Progenitor cell of endocrine pancreas (in vitro differentiated cells): ENCODE measurements at regions not wholly inside any gene's neighbourhood (a gene's known extent, or its start where the extent isn't known, plus 50 kb on each side); places are given as distances from the start of the nearest gene placed in this dataset.
A peak's percentile ranks its signal among the peaks of the same experiment; 100 is the strongest.

Source experiments
- DNase-seq: peaks from one replicate; pipeline ENCODE4 v3.0.0; 2021; ENCODE audit warnings: low spot score; ENCODE audit not compliant: unreplicated experiment
- H3K27ac Mint-ChIP-seq: 2 replicates; pipeline ENCODE4 v1.8.0; 2021; ENCODE audit warnings: mild to moderate bottlenecking, moderate library complexity, mixed read lengths
- H3K27me3 Mint-ChIP-seq: 2 replicates; pipeline ENCODE4 v1.8.0; 2021; ENCODE audit warnings: mixed read lengths
- H3K36me3 Mint-ChIP-seq: 2 replicates; pipeline ENCODE4 v1.8.0; 2022; ENCODE audit warnings: mixed read lengths; ENCODE audit not compliant: insufficient read depth
- H3K4me1 Mint-ChIP-seq: 2 replicates; pipeline ENCODE4 v1.8.0; 2021; ENCODE audit warnings: low read depth, mixed read lengths
- H3K4me3 Mint-ChIP-seq: 2 replicates; pipeline ENCODE4 v1.8.0; 2021; ENCODE audit warnings: low read depth, mild to moderate bottlenecking, moderate library complexity, mixed read lengths
- H3K9me3 Mint-ChIP-seq: 2 replicates; pipeline ENCODE4 v1.8.0; 2021; ENCODE audit warnings: low read depth, mixed read lengths
- CTCF ChIP-seq: fragments of 200-600 bp; sonication (generic); IDR thresholded peaks from one replicate; pipeline ENCODE4 v1.5.0; 2021; ENCODE audit warnings: antibody characterized with exemption, mild to moderate bottlenecking; ENCODE audit not compliant: unreplicated experiment

GRCh38 chr3:65151666-65152065 is 463.9 kb upstream of the ADAMTS9 start:
- Mint-ChIP-seq H3K27me3 (peaks cover 3% of the 10 kb centered on the region), H3K9me3 (peaks cover 4% of the 10 kb centered on the region), H3K36me3 (no peaks in the 10 kb centered on the region), H3K4me3 (no peak overlapping the region), H3K27ac (no peak overlapping the region), H3K4me1 (peaks cover 9% of the 10 kb centered on the region)
- DNase-seq, result no peak
- no peak for TF ChIP-seq CTCF

- Mint-ChIP-seq H3K36me3 (no peaks in the 10 kb centered on the region), H3K9me3 (no peaks in the 10 kb centered on the region), H3K27ac (no peak overlapping the region), H3K4me1 (peaks cover 12% of the 10 kb centered on the region), H3K4me3 (no peak overlapping the region), H3K27me3 (peaks cover 3% of the 10 kb centered on the region)
- TF ChIP-seq CTCF, result no peak
- DNase-seq, result no peak
These were observed 462.1 kb upstream of the ADAMTS9 start for GRCh38 chr3:65149877-65150276.

- no peak for DNase-seq
- Mint-ChIP-seq H3K4me1 (peaks cover 12% of the 10 kb centered on the region), H3K4me3 (no peak overlapping the region), H3K36me3 (no peaks in the 10 kb centered on the region), H3K27ac (no peak overlapping the region), H3K27me3 (peaks cover 3% of the 10 kb centered on the region), H3K9me3 (no peaks in the 10 kb centered on the region)
- TF ChIP-seq CTCF, result no peak
These were observed 460.9 kb upstream of the ADAMTS9 start for GRCh38 chr3:65148687-65149086.

GRCh38 chr3:65146179-65146578 is 458.4 kb upstream of the ADAMTS9 start:
- Mint-ChIP-seq H3K27ac (peak overlapping the region; percentile 57), H3K4me3 (no peak overlapping the region), H3K9me3 (no peaks in the 10 kb centered on the region), H3K27me3 (peaks cover 3% of the 10 kb centered on the region), H3K4me1 (peaks cover 12% of the 10 kb centered on the region), H3K36me3 (no peaks in the 10 kb centered on the region)
- no peak for TF ChIP-seq CTCF
- DNase-seq, result no peak

GRCh38 chr3:65145680-65146079 is 457.9 kb upstream of the ADAMTS9 start:
- Mint-ChIP-seq H3K27me3 (peaks cover 3% of the 10 kb centered on the region), H3K36me3 (no peaks in the 10 kb centered on the region), H3K4me3 (no peak overlapping the region), H3K27ac (peak overlapping the region; percentile 57), H3K4me1 (peaks cover 9% of the 10 kb centered on the region), H3K9me3 (no peaks in the 10 kb centered on the region)
- DNase-seq, result no peak
- no peak for TF ChIP-seq CTCF
